ENCODE measurements at regions not wholly inside any gene's neighbourhood (a gene's known extent, or its start where the extent isn't known, plus 50 kb on each side); places are given as distances from the start of the nearest gene placed in this dataset.

- peak; percentile 4 for DNase-seq
- TF ChIP-seq, protein P1, sequence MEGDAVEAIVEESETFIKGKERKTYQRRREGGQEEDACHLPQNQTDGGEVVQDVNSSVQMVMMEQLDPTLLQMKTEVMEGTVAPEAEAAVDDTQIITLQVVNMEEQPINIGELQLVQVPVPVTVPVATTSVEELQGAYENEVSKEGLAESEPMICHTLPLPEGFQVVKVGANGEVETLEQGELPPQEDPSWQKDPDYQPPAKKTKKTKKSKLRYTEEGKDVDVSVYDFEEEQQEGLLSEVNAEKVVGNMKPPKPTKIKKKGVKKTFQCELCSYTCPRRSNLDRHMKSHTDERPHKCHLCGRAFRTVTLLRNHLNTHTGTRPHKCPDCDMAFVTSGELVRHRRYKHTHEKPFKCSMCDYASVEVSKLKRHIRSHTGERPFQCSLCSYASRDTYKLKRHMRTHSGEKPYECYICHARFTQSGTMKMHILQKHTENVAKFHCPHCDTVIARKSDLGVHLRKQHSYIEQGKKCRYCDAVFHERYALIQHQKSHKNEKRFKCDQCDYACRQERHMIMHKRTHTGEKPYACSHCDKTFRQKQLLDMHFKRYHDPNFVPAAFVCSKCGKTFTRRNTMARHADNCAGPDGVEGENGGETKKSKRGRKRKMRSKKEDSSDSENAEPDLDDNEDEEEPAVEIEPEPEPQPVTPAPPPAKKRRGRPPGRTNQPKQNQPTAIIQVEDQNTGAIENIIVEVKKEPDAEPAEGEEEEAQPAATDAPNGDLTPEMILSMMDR (IDR thresholded peaks at IDR 0.05; ENCODE audit: low read depth, low read length) = no peak
- no peak overlapping the region for H3K4me3 ChIP-seq (ENCODE audit: low read depth, low read length)
- no peaks in the 10 kb centered on the region for H3K27me3 ChIP-seq (ENCODE audit: insufficient read depth, low read depth, severe bottlenecking)
- no peak overlapping the region for H3K27ac ChIP-seq
- H3K9me3 ChIP-seq (ENCODE audit: severe bottlenecking) = peaks cover 6% of the 10 kb centered on the region
- H3K36me3 ChIP-seq = no peaks in the 10 kb centered on the region
Measured at GRCh38 chr2:16138811-16139662, 198.7 kb downstream of the MYCN start.

DNA sequence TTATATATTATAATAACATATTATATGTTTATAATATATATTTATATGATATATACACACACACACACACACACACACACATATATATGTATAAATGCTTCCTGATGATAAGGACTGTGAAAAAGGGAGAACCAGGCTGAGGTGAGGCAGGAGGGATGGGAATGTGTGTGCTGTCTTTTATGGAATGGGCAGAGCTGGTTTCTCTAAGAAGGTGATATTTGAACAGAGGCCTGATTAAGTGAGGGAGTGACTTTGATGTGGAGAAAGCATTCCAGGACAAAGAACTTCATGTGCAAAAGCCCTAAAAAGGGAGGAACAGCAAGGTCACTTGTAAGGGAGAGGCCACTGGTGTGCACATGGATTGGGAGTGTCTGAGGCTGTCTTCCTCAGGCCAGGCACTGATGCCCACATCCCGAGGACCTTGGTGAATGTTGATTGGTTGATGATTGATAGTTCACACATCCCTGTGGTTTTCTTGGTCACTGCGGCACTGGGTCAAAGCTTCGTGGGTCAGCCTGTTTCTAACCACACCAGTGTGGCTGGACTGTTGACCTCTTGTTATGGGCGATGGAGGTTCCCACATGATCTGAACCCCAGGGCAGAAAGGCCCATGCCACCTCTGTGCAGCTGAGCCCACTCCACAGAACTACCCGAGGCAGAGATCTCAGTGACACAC, 196.9 kb downstream of the MYCN start:
- H3K36me3 ChIP-seq = no peaks in the 10 kb centered on the region
- H3K9me3 ChIP-seq (ENCODE audit: severe bottlenecking) = peaks cover 6% of the 10 kb centered on the region

GRCh38 chr2:16136461-16137035, 196.2 kb downstream of the MYCN start:
- Histone ChIP-seq H3K27ac (no peak overlapping the region), H3K27me3 (ENCODE audit: insufficient read depth, low read depth, severe bottlenecking) (no peaks in the 10 kb centered on the region), H3K9me3 (ENCODE audit: severe bottlenecking) (peaks cover 6% of the 10 kb centered on the region), H3K36me3 (no peaks in the 10 kb centered on the region), H3K4me3 (ENCODE audit: low read depth, low read length) (no peak overlapping the region)
- DNase-seq = no peak
- TF ChIP-seq, protein P1 (IDR thresholded peaks at IDR 0.05; ENCODE audit: low read depth, low read length) = no peak

More for the DNA sequence above, 196.9 kb downstream of the MYCN start:
- no peak overlapping the region for H3K27ac ChIP-seq
- no peak overlapping the region for H3K4me3 ChIP-seq (ENCODE audit: low read depth, low read length)
- TF ChIP-seq, protein P1 (IDR thresholded peaks at IDR 0.05; ENCODE audit: low read depth, low read length) = no peak
- H3K27me3 ChIP-seq (ENCODE audit: insufficient read depth, low read depth, severe bottlenecking) = no peaks in the 10 kb centered on the region
- peak; percentile 4 for DNase-seq

GRCh38 chr2:16135913-16136310, 195.6 kb downstream of the MYCN start:
- Histone ChIP-seq H3K27ac (no peak overlapping the region), H3K4me3 (ENCODE audit: low read depth, low read length) (no peak overlapping the region), H3K27me3 (ENCODE audit: insufficient read depth, low read depth, severe bottlenecking) (no peaks in the 10 kb centered on the region), H3K9me3 (ENCODE audit: severe bottlenecking) (peaks cover 6% of the 10 kb centered on the region), H3K36me3 (no peaks in the 10 kb centered on the region)
- TF ChIP-seq, protein P1 (IDR thresholded peaks at IDR 0.05; ENCODE audit: low read depth, low read length) = no peak
- DNase-seq = no peak

DNA sequence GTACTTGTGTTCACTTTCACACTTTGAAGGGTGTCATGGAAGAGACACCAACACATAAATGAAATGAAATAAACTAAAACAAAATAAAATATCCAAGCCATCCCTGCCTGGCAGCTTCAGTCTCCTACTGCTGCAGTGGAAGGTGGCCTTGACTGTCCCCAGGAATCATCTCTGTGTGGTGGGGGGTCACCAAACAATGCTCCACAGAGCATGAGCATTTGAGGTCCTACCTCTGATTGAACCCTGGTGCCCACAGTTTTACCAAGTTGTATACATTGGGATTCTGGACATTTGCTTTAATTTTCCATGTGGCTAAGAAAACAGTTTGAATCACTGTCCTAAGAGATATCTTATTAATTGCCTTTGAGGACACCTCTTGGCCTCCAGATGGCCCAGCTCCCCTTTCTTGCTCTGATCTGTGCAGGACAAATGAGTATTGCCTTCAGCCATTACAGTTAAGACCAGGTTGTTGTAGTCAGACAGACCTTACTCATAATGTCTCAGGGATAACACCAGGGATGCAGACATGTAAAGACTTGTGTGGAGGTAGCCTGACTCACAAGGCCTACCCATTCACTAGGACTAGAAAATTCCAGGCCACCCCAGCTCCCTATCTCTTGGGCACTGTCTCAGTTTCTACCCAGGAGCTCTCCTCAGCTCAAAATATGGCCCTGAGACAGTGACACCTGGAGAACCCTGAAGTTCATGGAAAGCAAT, 195.0 kb downstream of the MYCN start:
- H3K36me3 ChIP-seq = no peaks in the 10 kb centered on the region
- H3K9me3 ChIP-seq (ENCODE audit: severe bottlenecking) = peaks cover 6% of the 10 kb centered on the region

More for the DNA sequence above, 195.0 kb downstream of the MYCN start:
- DNase-seq = no peak
- no peaks in the 10 kb centered on the region for H3K27me3 ChIP-seq (ENCODE audit: insufficient read depth, low read depth, severe bottlenecking)
- H3K27ac ChIP-seq = 0 out of 2 replicates have a peak overlapping the region, but pooled peaks have one; percentile 2
- TF ChIP-seq, protein P1 (IDR thresholded peaks at IDR 0.05; ENCODE audit: low read depth, low read length) = no peak
- no peak overlapping the region for H3K4me3 ChIP-seq (ENCODE audit: low read depth, low read length)

Measured in WERI-Rb-1 (cell line).